AG09309 (cell line): ENCODE measurements at regions not wholly inside any gene's neighbourhood (a gene's known extent, or its start where the extent isn't known, plus 50 kb on each side); places are given as distances from the start of the nearest gene placed in this dataset.

Source experiments
- DNase-seq: peaks from one replicate; pipeline ENCODE4 v3.0.0-alpha.2; 2010; ENCODE audit warnings: low read depth
- H3K4me3 ChIP-seq: 2 replicates; pipeline ENCODE4 v1.5.1; 2011; ENCODE audit warnings: mild to moderate bottlenecking, low read depth, low read length, moderate library complexity; ENCODE audit not compliant: control insufficient read depth
- TF ChIP-seq, protein P1 (sequence below): IDR thresholded peaks from 2 replicates; pipeline ENCODE4 v1.5.1; 2011; ENCODE audit warnings: mild to moderate bottlenecking, low read depth, low read length, inconsistent platforms; ENCODE audit not compliant: insufficient read depth, control insufficient read depth; ENCODE audit errors: missing control alignments

DNA sequence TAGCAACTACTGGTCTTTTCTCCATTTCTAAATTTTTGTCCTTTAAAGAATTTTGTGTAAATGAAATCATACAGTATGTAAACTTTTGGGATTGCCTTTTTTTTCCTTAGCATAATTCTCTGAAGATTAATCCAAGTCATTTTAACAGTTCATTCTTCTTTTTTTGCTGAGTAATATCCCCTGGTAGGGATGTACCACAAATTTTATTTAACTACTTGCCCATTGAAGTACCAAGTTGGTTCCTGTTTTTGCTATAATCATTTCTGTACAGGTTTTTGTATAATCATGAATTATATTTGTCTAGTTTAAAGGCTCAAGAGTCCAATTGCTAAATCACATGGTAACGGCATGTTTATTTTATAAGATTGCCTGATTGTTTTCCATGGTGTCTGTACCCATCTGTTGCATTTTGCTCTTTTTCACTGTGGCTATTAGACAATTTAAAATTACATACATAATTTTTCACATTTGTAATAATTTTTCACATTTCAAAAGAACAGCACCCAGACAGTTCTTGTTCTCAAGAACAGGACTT lies 891.1 kb downstream of the USP25 start:
- DNase-seq = no peak
- no peak overlapping the region for H3K4me3 ChIP-seq
- TF ChIP-seq, protein P1, sequence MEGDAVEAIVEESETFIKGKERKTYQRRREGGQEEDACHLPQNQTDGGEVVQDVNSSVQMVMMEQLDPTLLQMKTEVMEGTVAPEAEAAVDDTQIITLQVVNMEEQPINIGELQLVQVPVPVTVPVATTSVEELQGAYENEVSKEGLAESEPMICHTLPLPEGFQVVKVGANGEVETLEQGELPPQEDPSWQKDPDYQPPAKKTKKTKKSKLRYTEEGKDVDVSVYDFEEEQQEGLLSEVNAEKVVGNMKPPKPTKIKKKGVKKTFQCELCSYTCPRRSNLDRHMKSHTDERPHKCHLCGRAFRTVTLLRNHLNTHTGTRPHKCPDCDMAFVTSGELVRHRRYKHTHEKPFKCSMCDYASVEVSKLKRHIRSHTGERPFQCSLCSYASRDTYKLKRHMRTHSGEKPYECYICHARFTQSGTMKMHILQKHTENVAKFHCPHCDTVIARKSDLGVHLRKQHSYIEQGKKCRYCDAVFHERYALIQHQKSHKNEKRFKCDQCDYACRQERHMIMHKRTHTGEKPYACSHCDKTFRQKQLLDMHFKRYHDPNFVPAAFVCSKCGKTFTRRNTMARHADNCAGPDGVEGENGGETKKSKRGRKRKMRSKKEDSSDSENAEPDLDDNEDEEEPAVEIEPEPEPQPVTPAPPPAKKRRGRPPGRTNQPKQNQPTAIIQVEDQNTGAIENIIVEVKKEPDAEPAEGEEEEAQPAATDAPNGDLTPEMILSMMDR = no peak

DNA sequence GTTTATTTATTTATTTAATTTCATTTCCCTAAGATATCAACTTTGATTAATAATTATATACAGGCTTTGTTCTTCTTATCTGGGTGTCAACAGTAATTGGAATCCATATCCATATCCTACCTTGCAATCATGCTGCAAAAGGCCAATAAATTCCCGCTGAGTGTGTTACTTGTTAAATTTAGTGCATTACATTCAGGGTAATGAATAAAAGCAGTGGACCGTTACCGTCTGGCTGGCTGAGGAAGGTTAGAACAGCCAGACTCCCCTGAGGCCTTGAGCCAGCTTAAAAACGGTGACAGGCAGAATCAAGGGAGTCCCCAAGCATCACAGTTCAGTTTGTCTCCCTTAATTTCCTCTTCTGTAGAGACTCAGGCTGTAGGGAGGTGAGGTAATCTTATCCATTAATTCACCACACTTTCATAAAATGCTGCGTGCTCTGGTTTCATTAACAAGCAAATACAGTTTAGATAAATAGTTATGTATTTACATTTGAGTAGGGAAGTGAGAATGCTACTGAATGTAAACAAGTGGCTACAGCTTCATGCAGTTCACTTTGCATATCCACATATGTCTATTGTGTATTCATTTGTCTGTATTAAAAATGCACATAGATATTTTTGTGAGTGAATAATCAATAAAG lies 888.2 kb upstream of the CXADR start:
- no peak overlapping the region for H3K4me3 ChIP-seq
- no peak for DNase-seq
- TF ChIP-seq, protein P1 = no peak

DNA sequence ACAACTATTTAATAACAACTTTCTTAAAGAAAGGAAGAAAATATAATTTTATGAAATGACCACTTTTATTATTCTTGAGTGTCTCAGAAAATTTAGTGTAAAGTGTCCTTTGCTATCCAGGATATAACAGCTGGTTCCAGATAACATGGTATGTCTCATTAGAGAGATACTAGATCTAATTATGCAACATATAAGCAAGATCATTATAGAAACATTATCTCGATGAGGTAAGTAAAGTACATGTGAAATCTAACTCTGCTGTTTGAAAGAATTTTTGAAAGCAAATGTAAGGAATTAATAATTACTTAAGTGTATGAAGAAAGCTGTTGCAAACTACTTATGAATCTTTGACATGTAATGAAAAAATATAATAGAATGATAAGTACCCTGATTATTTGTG lies 887.4 kb upstream of the CXADR start:
- no peak overlapping the region for H3K4me3 ChIP-seq
- no peak for DNase-seq
- TF ChIP-seq, protein P1 = no peak

DNA sequence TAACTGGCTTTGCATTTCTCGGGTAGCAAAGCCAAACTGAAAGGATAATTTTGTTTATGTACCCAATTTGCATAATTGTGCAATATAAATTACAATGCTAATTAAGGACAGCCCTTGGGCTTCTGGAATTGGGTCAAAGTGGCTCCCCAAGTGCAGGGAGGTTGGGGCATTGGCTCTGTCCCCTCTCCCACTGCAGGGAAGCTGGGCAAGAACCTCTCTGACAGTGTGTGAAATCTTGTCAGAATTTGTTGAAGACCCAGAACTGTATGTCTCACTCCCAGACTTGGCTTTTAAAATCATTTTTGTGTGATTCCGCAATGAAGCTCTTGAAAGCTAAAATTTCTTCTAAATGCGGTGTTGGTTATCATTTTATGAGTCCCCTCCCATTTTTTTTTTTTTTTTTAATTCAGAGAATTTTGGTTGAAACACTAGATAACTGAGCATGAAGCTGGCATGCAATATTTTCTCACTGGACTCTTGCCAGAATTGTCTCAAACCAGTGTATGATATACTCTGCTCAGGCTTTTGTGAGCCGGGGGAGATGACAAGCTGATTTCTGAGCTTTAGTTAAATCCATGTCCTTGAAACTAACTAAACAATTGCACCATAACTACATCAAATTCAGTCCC lies 878.9 kb upstream of the CXADR start:
- no peak for DNase-seq
- no peak overlapping the region for H3K4me3 ChIP-seq
- TF ChIP-seq, protein P1 = no peak

DNA sequence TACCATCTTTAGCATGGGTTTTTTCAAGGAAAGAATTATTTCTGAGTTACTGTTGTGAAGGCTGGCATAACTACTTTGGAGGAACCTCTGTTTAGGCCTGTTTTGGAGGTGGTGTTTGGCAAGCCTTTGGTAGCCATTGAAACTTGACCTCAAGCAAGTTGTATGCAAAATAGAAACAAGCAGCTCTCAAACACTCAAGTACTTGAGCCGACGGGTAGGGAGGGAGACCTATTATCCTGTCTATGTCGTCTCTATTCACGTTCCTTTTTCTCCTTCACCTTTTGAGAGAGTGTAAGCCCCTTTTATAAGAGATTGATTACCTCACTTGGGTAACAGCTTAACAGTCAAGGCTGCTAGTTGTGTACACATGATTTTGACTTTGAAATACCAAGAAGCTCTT lies 878.3 kb upstream of the CXADR start:
- TF ChIP-seq, protein P1 = no peak
- DNase-seq = no peak
- H3K4me3 ChIP-seq = no peak overlapping the region

DNA sequence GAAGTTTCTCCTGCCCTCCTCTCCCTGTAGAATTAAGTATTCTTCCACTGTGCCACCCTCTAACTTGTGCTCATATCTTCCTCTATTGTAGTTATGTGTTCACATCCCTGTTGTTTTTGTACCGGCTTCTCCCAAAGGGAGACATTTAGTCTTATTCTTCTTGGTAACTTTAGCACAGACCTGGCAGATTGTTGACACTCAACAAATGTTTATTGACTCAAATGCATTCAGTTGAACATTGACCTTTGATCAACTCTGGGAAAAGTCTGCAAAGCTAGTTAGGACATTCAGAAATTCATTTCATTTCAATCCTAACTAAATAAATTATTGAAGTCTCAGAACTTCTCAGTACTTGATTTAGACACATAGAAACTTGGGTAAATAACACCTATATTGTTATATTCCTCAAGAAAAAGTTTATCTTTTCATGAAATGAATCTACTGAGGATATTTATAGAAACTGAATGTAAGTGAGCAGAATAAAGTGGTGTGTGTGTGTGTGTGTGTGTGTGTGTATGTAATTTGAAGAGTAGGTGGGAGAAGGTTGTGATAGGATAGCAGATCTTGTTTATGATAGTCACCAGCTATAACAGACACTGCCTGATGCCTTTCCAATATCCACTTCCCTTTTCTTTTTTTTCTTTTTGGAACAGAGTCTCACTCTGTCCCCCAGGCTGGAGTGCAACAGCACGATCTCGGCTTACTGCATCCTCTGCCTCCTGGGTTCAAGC lies 872.4 kb upstream of the CXADR start:
- DNase-seq = no peak
- H3K4me3 ChIP-seq = no peak overlapping the region
- TF ChIP-seq, protein P1 = no peak
